GM21515 (cell line): ENCODE measurements at regions not wholly inside any gene's neighbourhood (a gene's known extent, or its start where the extent isn't known, plus 50 kb on each side); places are given as distances from the start of the nearest gene placed in this dataset.
"Not testable (repeated sequence)": the region's sequence is repeated elsewhere in the genome, so short reads cannot be mapped to it uniquely, and the experiment has no call there.

ENCODE experiments used
- ATAC-seq: cut with Tn5 transposase; IDR thresholded peaks from one replicate; pipeline ENCODE4 v1.9.1; 2021; ENCODE audit not compliant: unreplicated experiment

GRCh38 chr5:7073666-7074065 is 322.3 kb upstream of the ADCY2 start:
- no peak for ATAC-seq

- no peak for ATAC-seq
Measured at GRCh38 chr5:7074176-7074575, 321.8 kb upstream of the ADCY2 start.

- ATAC-seq = no peak
Measured at GRCh38 chr5:7075470-7075869, 320.5 kb upstream of the ADCY2 start.

GRCh38 chr5:7078101-7078500 is 317.8 kb upstream of the ADCY2 start:
- no peak for ATAC-seq

- no peak for ATAC-seq
Measured at GRCh38 chr5:7078901-7079300, 317.0 kb upstream of the ADCY2 start.

- ATAC-seq = no peak
Measured at GRCh38 chr5:7080501-7080900, 315.4 kb upstream of the ADCY2 start.

GRCh38 chr5:7087719-7088297 is 308.1 kb upstream of the ADCY2 start:
- ATAC-seq = no peak

GRCh38 chr5:7088849-7089248 is 307.1 kb upstream of the ADCY2 start:
- no peak for ATAC-seq

GRCh38 chr5:7094626-7095025 is 301.3 kb upstream of the ADCY2 start:
- no peak for ATAC-seq

GRCh38 chr5:7096294-7096693 is 299.6 kb upstream of the ADCY2 start:
- ATAC-seq = no peak

GRCh38 chr5:7105358-7105757 is 290.6 kb upstream of the ADCY2 start:
- no peak for ATAC-seq

- no peak for ATAC-seq
Measured at GRCh38 chr5:7117961-7118360, 278.0 kb upstream of the ADCY2 start.

- ATAC-seq = no peak
Measured at GRCh38 chr5:7131680-7132079, 264.3 kb upstream of the ADCY2 start.

GRCh38 chr5:7146886-7147285 is 249.1 kb upstream of the ADCY2 start:
- ATAC-seq = no peak

- ATAC-seq = no peak
Measured at GRCh38 chr5:7157083-7157482, 238.9 kb upstream of the ADCY2 start.

- no peak for ATAC-seq
Measured at GRCh38 chr5:7169240-7169878, 226.6 kb upstream of the ADCY2 start.

- ATAC-seq = not testable (repeated sequence)
Measured at GRCh38 chr5:7170785-7171184, 225.2 kb upstream of the ADCY2 start.

GRCh38 chr5:7179364-7179763 is 216.6 kb upstream of the ADCY2 start:
- no peak for ATAC-seq

GRCh38 chr5:7181841-7182240 is 214.1 kb upstream of the ADCY2 start:
- ATAC-seq = no peak

- ATAC-seq = no peak
Measured at GRCh38 chr5:7185742-7186141, 210.2 kb upstream of the ADCY2 start.

- ATAC-seq = no peak
Measured at GRCh38 chr5:7186818-7187217, 209.1 kb upstream of the ADCY2 start.

GRCh38 chr5:7190712-7191250 is 205.2 kb upstream of the ADCY2 start:
- no peak for ATAC-seq

GRCh38 chr5:7192016-7192415 is 203.9 kb upstream of the ADCY2 start:
- no peak for ATAC-seq
